ENCODE measurements at regions not wholly inside any gene's neighbourhood (a gene's known extent, or its start where the extent isn't known, plus 50 kb on each side); places are given as distances from the start of the nearest gene placed in this dataset.

GRCh38 chr14:37858733-37859132, 263.3 kb downstream of the TTC6 start:
- DNase-seq (ENCODE audit: low read depth, low spot score): no peak
- in situ Hi-C loops (cut with HindIII; ENCODE audit: low sequenced_read_pairs): no loop called here
- H3K4me3 ChIP-seq (ENCODE audit: low read depth, low read length): no peak overlapping the region
- TF ChIP-seq CTCF (IDR thresholded peaks at IDR 0.05; ENCODE audit: low read depth, low read length): no peak

- H3K4me3 ChIP-seq (ENCODE audit: low read depth, low read length): no peak overlapping the region
- DNase-seq (ENCODE audit: low read depth, low spot score): no peak
- in situ Hi-C loops (cut with HindIII; ENCODE audit: low sequenced_read_pairs): no loop called here
- no peak for TF ChIP-seq CTCF (IDR thresholded peaks at IDR 0.05; ENCODE audit: low read depth, low read length)
Observed at GRCh38 chr14:37859177-37859576, 263.7 kb downstream of the TTC6 start.

GRCh38 chr14:37862263-37862662, 266.8 kb downstream of the TTC6 start:
- in situ Hi-C loops (cut with HindIII; ENCODE audit: low sequenced_read_pairs): no loop called here
- no peak for DNase-seq (ENCODE audit: low read depth, low spot score)
- H3K4me3 ChIP-seq (ENCODE audit: low read depth, low read length): no peak overlapping the region
- TF ChIP-seq CTCF (IDR thresholded peaks at IDR 0.05; ENCODE audit: low read depth, low read length): no peak

- no peak overlapping the region for H3K4me3 ChIP-seq (ENCODE audit: low read depth, low read length)
- no peak for TF ChIP-seq CTCF (IDR thresholded peaks at IDR 0.05; ENCODE audit: low read depth, low read length)
- in situ Hi-C loops (cut with HindIII; ENCODE audit: low sequenced_read_pairs): no loop called here
- no peak for DNase-seq (ENCODE audit: low read depth, low spot score)
Observed at GRCh38 chr14:37864128-37864527, 268.7 kb downstream of the TTC6 start.

GRCh38 chr14:37864861-37865718, 269.7 kb downstream of the TTC6 start:
- DNase-seq (ENCODE audit: low read depth, low spot score): peak; percentile 68
- H3K4me3 ChIP-seq (ENCODE audit: low read depth, low read length): no peak overlapping the region
- no peak for TF ChIP-seq CTCF (IDR thresholded peaks at IDR 0.05; ENCODE audit: low read depth, low read length)
- in situ Hi-C loops (cut with HindIII; ENCODE audit: low sequenced_read_pairs): no loop called here

- peak; percentile 31 for DNase-seq (ENCODE audit: low read depth, low spot score)
- no peak for TF ChIP-seq CTCF (IDR thresholded peaks at IDR 0.05; ENCODE audit: low read depth, low read length)
- no peak overlapping the region for H3K4me3 ChIP-seq (ENCODE audit: low read depth, low read length)
- in situ Hi-C loops (cut with HindIII; ENCODE audit: low sequenced_read_pairs): no loop called here
Observed at GRCh38 chr14:37865719-37866549, 270.5 kb downstream of the TTC6 start.

Measured in astrocyte of the spinal cord (primary cell).